ENCODE measurements at regions not wholly inside any gene's neighbourhood (a gene's known extent, or its start where the extent isn't known, plus 50 kb on each side); places are given as distances from the start of the nearest gene placed in this dataset.

GRCh38 chr10:10734356-10735064, 283.2 kb upstream of the CELF2 start:
- H3K4me1 ChIP-seq (ENCODE audit: control insufficient read depth in 4 of 4, insufficient read depth in 4 of 4, low read length in 3 of 4) = no peaks in the 10 kb centered on the region
- TF ChIP-seq EGR1 (IDR thresholded peaks at IDR 0.05; ENCODE audit: low read depth in 2 of 2) = no peak
- no peak for TF ChIP-seq RXRA (IDR thresholded peaks at IDR 0.05)
- TF ChIP-seq REST (IDR thresholded peaks at IDR 0.05) = no peak
- no peak for TF ChIP-seq HNF4G (IDR thresholded peaks at IDR 0.05)
- TF ChIP-seq MAX (IDR thresholded peaks at IDR 0.05) = no peak
- no peak for TF ChIP-seq RAD21 (IDR thresholded peaks at IDR 0.05)
- TF ChIP-seq FOXA1 (IDR thresholded peaks at IDR 0.05) = no peak
- no peak for TF ChIP-seq SP1 (IDR thresholded peaks at IDR 0.05)
- no peak for TF ChIP-seq HNF4A (conservative IDR thresholded peaks at IDR 0.05)
- no peak for TF ChIP-seq NR2F2 (IDR thresholded peaks at IDR 0.05)
- DNase-seq (ENCODE audit: low spot score) = no peak
- no peaks in the 10 kb centered on the region for H3K27me3 ChIP-seq (ENCODE audit: control insufficient read depth in 4 of 4, insufficient read depth in 4 of 4, low read length in 3 of 4)
- WGBS = 56% methylated on average over 5 of the region's 5 CpGs
- H3K36me3 ChIP-seq (ENCODE audit: control insufficient read depth in 4 of 4, insufficient read depth in 3 of 4, low read depth in 1 of 4, low read length in 3 of 4) = no peaks in the 10 kb centered on the region
- no peaks in the 10 kb centered on the region for H3K9me3 ChIP-seq (ENCODE audit: control insufficient read depth in 4 of 4, low read length in 3 of 4)
- no peak overlapping the region for H3K9ac ChIP-seq (ENCODE audit: low read depth in 1 of 2, low read length in 2 of 2)
- no peak overlapping the region for H3K4me3 ChIP-seq (ENCODE audit: low read depth in 1 of 3, low read length in 3 of 3)
- H3K27ac ChIP-seq (ENCODE audit: low read depth in 1 of 2, low read length in 2 of 2) = no peak overlapping the region

GRCh38 chr10:10745291-10745690, 272.4 kb upstream of the CELF2 start:
- H3K9ac ChIP-seq (ENCODE audit: low read depth in 1 of 2, low read length in 2 of 2) = no peak overlapping the region
- TF ChIP-seq SP1 (IDR thresholded peaks at IDR 0.05) (no peak), NR2F2 (IDR thresholded peaks at IDR 0.05) (no peak), CTCF (IDR thresholded peaks at IDR 0.05; ENCODE audit: low read depth, low read length, missing input control) (no peak), FOXA2 (IDR thresholded peaks at IDR 0.05) (no peak), EGR1 (IDR thresholded peaks at IDR 0.05; ENCODE audit: low read depth in 2 of 2) (no peak), GABPA (IDR thresholded peaks at IDR 0.05 in 1 of 2, conservative IDR thresholded peaks at IDR 0.05 in 1 of 2) (no peak), HNF4G (IDR thresholded peaks at IDR 0.05) (no peak), YY1 (IDR thresholded peaks at IDR 0.05) (no peak), RXRA (IDR thresholded peaks at IDR 0.05) (no peak), ZBTB33 (IDR thresholded peaks at IDR 0.05) (no peak), TAF1 (conservative IDR thresholded peaks at IDR 0.05) (no peak), JUND (IDR thresholded peaks at IDR 0.05) (no peak), ATF3 (IDR thresholded peaks at IDR 0.05) (no peak), FOXA1 (IDR thresholded peaks at IDR 0.05) (no peak), HNF4A (conservative IDR thresholded peaks at IDR 0.05) (no peak), RAD21 (IDR thresholded peaks at IDR 0.05) (no peak)
- no peak overlapping the region for H3K27ac ChIP-seq (ENCODE audit: low read depth in 1 of 2, low read length in 2 of 2)
- no peaks in the 10 kb centered on the region for H3K4me1 ChIP-seq (ENCODE audit: control insufficient read depth in 4 of 4, insufficient read depth in 4 of 4, low read length in 3 of 4)
- no peaks in the 10 kb centered on the region for H3K27me3 ChIP-seq (ENCODE audit: control insufficient read depth in 4 of 4, insufficient read depth in 4 of 4, low read length in 3 of 4)
- no peak overlapping the region for H3K4me3 ChIP-seq (ENCODE audit: low read depth in 1 of 3, low read length in 3 of 3)
- H3K36me3 ChIP-seq (ENCODE audit: control insufficient read depth in 4 of 4, insufficient read depth in 3 of 4, low read depth in 1 of 4, low read length in 3 of 4) = no peaks in the 10 kb centered on the region
- H3K9me3 ChIP-seq (ENCODE audit: control insufficient read depth in 4 of 4, low read length in 3 of 4) = no peaks in the 10 kb centered on the region
- DNase-seq (ENCODE audit: low spot score) = no peak
- 64% methylated on average over 6 of the region's 6 CpGs for WGBS
